Breast epithelium (tissue), 3 donors: ENCODE measurements at regions not wholly inside any gene's neighbourhood (a gene's known extent, or its start where the extent isn't known, plus 50 kb on each side); places are given as distances from the start of the nearest gene placed in this dataset.

Experiments used
- CTCF ChIP-seq, 3 donors: fragments of 450-650 bp; IDR thresholded peaks; one replicate each; pipeline ENCODE4 v1.5.1; 2016 to 2017; ENCODE audit warnings: antibody characterized with exemption in 3 of 3, mild to moderate bottlenecking in 3 of 3, moderate library complexity in 3 of 3
- POLR2AphosphoS5 ChIP-seq, 3 donors: sonication (generic); formaldehyde crosslinking; IDR thresholded peaks; one replicate each; pipeline ENCODE4 v1.6.1; 2017; ENCODE audit warnings: antibody characterized with exemption in 3 of 3

GRCh38 chr10:123348691-123349572, 194.7 kb downstream of the BUB3 start:
- no peak for TF ChIP-seq POLR2AphosphoS5 (IDR thresholded peaks at IDR 0.05)
- no peak for TF ChIP-seq CTCF (IDR thresholded peaks at IDR 0.05)
